ENCODE measurements at regions not wholly inside any gene's neighbourhood (a gene's known extent, or its start where the extent isn't known, plus 50 kb on each side); places are given as distances from the start of the nearest gene placed in this dataset.
A peak's percentile ranks its signal among the peaks of the same experiment; 100 is the strongest.
"Not testable (repeated sequence)": the region's sequence is repeated elsewhere in the genome, so short reads cannot be mapped to it uniquely, and the experiment has no call there.

- DNase-seq (ENCODE audit: low read depth in 2 of 2) = no peak
Measured at GRCh38 chr19:14328406-14328805, 52.8 kb upstream of the ADGRE5 start.

- not testable (repeated sequence) for DNase-seq (ENCODE audit: low read depth in 2 of 2)
Measured at GRCh38 chr19:14327061-14327460, 54.2 kb upstream of the ADGRE5 start.

DNA sequence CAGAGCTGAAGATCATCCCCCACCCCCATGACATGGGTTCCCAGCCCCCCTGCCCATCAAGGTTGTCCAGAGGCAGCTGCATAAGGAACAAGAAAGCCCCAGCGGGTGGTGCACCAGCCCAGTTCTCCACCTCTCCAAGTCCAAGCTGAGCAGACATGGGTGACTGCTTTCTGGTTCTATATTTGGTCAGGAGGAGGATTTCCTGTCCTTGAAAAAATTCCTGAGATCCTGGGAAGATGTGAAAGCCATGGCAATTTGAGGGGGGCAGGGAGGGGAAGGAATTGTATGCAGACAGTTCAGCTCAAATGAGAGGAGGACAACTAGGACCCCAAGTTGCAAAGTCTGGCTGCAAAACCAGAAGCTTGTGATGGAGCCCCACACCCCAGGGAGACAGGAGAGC, 55.4 kb upstream of the ADGRE5 start:
- no peak for DNase-seq (ENCODE audit: low read depth in 2 of 2)

DNA sequence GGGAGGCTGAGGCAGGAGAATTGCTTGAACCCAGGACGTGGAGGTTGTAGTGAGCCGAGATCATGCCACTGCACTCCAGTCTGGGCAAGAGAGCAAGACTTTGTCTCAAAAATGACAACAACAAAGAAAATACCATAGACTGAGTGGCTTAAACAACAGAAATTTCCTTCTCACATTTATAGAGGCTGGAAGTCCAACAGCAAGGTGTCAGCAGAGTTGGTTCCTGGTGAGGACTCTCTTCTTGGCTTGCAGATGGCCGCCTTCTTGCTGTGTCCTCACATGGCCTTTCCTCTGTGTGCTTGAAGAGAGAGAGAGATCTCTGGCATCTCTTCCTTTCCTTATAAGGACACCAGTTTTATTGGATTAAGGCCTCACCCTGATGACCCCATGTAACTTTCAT, 56.1 kb upstream of the ADGRE5 start:
- DNase-seq (ENCODE audit: low read depth in 2 of 2) = no peak

- DNase-seq (ENCODE audit: low read depth in 2 of 2) = no peak
Measured at GRCh38 chr19:14322889-14323463, 58.3 kb upstream of the ADGRE5 start.

DNA sequence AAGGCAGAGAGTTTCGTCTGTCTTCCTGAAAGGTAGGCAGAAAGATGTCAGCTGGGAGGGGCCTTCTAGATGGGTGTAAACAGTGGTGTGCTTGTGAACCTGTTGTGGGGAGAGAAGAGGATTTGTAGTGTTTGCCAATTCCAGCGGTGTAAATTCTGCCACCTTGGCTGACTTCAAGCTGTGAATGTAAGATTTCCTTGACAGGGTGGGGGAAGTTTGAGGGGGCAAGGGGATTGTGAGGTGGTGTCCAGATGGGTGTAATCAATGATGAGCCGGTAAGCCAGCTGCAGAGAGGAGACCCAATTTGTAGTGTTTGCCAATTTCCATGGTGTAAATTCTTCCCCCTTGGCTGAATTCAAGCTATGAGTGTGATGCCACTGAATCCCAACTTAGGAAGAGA, 61.0 kb upstream of the ADGRE5 start:
- DNase-seq (ENCODE audit: low read depth in 2 of 2) = no peak

DNA sequence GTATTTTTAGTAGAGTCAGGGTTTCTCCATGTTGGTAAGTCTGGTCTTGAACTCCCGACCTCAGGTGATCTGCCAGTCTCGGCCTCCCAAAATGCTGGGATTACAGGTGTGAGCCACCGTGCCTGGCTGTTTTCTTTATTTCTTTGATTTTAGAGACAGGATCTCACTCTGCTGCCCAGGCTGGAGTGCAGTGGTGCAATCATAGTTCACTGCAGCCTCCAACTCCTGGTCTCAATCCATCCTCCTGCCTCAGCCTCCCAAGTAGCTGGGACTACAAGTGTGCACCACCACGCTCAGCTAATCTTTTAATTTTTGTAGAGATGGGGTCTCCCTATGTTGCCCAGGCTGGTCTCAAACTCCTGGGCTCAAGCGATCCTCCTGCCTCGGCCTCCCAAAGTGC, 61.5 kb upstream of the ADGRE5 start:
- not testable (repeated sequence) for DNase-seq (ENCODE audit: low read depth in 2 of 2)

DNA sequence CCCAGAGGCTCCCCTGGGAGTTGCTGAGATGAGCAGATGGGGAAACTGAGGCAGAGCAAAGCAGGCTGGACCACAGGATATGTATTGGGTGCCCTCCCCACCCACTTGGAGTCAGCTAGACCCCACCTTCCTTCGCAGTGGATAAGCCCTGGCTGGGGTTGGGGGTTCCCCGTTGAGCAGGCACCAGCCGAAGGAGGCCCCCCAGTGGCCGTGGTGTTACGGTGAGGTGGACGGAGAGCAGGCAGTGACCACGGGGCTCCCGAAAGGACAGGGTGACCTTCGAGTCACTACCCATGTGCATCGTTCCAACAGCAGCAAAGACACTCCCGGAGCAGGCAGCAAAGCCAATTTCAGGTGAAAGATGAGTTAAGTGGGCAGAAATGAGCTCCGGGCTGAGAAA, 62.4 kb upstream of the ADGRE5 start:
- DNase-seq (ENCODE audit: low read depth in 2 of 2) = no peak

GRCh38 chr19:14317157-14317556, 64.1 kb upstream of the ADGRE5 start:
- no peak for DNase-seq (ENCODE audit: low read depth in 2 of 2)

GRCh38 chr19:14315433-14315832, 65.8 kb upstream of the ADGRE5 start:
- DNase-seq (ENCODE audit: low read depth in 2 of 2) = no peak

- no peak for DNase-seq (ENCODE audit: low read depth in 2 of 2)
Measured at GRCh38 chr19:14310055-14310454, 71.2 kb upstream of the ADGRE5 start.

GRCh38 chr19:14305706-14306105, 75.5 kb upstream of the ADGRE5 start:
- DNase-seq (ENCODE audit: low read depth in 2 of 2) = no peak

- no peak for DNase-seq (ENCODE audit: low read depth in 2 of 2)
Measured at GRCh38 chr19:14301150-14301549, 80.1 kb upstream of the ADGRE5 start.

DNA sequence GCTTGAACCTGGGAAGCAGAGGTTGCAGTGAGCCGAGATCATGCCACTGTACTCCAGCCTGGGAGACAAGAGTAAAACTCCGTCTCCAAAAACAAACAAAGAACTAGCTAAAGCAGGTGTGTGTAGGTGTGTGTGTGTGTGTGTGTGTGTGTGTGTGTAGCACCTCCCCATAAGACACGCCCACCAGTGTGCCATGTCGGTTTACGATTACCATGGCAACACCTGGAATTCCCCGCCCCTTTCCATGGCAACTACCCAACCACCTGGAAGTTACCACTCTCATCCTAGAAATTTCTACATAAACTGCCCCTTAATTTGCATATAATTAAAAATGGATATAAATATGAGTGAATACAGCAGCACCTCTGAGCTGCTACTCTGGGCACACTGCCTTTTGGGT, 80.9 kb upstream of the ADGRE5 start:
- DNase-seq (ENCODE audit: low read depth in 2 of 2) = no peak

GRCh38 chr19:14299224-14299827, 81.9 kb upstream of the ADGRE5 start:
- not testable (repeated sequence) for DNase-seq (ENCODE audit: low read depth in 2 of 2)

DNA sequence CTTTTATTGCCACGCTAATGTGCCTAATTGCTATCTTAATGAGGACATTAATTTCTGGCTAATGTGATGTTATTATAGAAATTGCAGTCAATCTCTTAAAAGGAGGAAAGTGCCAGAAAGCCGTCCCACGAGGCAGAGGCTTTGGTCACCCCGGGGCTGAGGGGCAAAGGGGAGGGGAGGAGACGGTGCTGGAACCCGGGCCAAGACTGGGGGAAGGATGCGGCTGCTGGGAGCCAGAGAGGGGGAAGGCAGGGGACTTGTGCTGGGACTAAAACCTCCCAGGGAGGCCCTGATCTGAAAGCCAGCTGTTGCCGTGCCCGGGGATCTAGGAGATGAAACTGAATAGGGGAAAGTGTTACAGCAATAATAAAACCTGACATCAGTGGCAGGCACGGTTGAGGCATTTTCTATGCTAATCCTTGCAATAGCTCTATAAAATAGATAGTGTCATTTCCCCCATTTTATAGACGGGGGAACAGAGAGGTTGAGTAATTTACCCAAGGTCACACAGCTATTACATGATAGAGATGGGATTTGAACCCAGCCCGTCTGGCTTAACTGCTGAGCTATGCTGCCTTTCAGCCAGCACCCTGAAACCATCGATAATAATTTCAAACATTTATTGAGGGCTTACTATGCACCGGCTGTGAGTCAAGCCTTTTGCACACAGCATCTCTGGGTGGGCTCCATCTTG, 83.2 kb upstream of the ADGRE5 start:
- not testable (repeated sequence) for DNase-seq (ENCODE audit: low read depth in 2 of 2)

DNA sequence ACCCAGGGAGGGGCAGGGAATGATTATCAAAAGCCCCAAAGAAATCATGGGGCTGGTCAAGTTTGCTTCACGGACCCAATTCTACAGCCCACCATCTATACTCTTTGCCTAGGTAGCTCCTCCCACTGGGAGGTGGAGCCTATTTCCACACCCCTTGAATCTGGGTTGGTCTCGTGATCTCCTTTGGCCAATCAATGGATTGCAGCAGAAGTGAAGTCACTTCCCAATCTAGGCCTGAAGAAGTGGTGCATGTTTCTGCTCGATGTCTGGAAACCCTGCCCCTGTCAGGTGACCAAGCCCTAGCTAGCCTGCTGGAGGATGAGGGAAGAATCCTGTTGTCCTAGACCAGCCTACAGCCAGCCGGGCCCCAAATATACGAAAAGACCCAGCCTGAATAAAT, 86.3 kb upstream of the ADGRE5 start:
- peak in 1 of 2 donors; percentile 28 for DNase-seq (ENCODE audit: low read depth in 2 of 2)

DNA sequence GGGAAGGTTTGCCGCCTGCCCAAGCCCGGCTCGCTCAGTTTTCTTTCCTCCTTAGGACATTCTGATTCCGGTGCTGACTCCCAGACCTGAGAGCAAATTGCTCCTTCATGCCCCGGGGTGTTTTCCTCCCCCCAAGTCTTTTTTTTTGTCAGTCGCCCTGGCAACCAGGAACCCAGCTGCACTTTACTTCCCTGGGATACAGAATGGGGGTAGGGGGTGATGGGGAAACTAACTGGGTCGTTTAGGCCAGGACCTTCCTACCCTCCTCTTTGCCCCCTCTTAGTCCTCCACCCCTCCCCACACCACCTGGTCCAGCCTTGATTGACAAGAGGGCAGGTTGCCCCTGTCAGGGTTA, 87.5 kb upstream of the ADGRE5 start:
- DNase-seq (ENCODE audit: low read depth in 2 of 2) = not testable (repeated sequence)

- DNase-seq (ENCODE audit: low read depth in 2 of 2) = not testable (repeated sequence)
Measured at GRCh38 chr19:14293101-14293815, 87.3 kb upstream of the ADGRL1 start.

- not testable (repeated sequence) for DNase-seq (ENCODE audit: low read depth in 2 of 2)
Measured at GRCh38 chr19:14289810-14290209, 83.8 kb upstream of the ADGRL1 start.

DNA sequence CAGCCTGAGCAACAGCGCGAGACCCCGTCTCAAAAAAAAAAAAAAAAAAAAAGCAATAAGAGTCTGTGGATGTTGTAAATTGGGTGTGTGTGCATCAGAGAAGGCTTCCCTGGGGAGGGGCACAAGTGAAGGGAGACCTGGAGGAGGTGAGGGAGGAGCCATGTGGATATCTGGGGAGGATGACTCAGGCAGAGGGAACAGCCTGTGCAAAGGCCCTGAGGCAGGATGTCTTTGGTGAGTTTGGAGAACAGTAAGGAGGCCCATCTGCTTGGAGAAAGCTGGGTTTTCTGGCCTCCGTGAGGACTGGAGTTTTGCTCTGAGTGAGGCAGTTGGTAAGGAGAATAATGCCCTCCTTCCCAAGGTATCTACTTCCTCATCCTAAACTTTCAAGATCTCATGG, 81.9 kb upstream of the ADGRL1 start:
- not testable (repeated sequence) for DNase-seq (ENCODE audit: low read depth in 2 of 2)

DNA sequence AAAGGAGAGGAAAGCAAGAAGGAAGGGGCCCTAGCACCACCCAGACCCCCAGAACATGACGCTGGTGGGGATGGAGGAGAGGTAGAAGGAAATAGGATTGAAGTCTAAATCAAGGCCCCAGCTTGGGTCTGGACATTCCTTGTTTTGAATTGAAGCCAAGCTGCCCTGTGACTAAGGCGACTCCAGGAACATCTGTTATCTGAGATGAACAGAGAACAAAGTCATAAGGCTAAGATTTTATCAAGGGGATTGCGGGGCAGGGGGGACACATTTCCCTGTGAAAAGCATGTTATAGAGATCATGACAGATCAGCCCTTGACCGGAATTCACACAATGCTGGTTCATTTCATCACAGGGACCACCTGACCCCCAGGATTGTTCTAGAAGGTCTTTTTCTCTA, 80.6 kb upstream of the ADGRL1 start:
- DNase-seq (ENCODE audit: low read depth in 2 of 2) = not testable (repeated sequence)

GRCh38 chr19:14285726-14286125, 79.8 kb upstream of the ADGRL1 start:
- not testable (repeated sequence) for DNase-seq (ENCODE audit: low read depth in 2 of 2)

All from stimulated activated CD4-positive, alpha-beta T cell treated with anti-CD3 and anti-CD28 coated beads, Interleukin-15, amount 100 ng/mL, for 48 hours (primary cell).